ENCODE measurements at regions not wholly inside any gene's neighbourhood (a gene's known extent, or its start where the extent isn't known, plus 50 kb on each side); places are given as distances from the start of the nearest gene placed in this dataset.

DNA sequence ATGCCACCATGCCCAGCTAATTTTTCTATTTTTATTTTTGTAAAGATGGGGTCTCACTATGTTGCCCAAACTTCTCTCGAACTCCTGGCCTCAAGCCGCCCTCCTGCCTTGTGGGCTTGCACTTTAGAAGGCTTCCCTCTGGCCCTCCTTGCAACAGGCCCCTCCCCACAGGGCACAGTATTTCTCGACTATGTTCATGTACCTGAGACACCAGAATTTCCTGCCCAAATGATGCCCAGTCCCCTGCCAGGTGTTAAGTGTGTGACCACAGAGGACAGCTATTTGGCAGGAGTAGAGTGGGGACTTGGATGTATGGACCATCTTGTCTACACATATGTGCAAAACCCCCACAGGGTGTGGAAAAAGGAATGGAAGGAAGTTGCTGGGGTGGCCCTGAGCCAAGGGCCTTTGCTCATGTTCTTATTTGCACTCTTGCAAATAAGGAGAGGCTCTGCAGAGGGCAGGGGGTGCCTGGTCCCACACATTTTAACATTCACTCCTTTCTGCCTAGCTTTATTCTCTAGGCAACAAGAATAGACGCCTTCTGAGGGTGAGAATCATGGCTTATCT is 168.4 kb upstream of the PODXL start:
- DNase-seq (ENCODE audit: low spot score): no peak
- TF ChIP-seq, protein P1, sequence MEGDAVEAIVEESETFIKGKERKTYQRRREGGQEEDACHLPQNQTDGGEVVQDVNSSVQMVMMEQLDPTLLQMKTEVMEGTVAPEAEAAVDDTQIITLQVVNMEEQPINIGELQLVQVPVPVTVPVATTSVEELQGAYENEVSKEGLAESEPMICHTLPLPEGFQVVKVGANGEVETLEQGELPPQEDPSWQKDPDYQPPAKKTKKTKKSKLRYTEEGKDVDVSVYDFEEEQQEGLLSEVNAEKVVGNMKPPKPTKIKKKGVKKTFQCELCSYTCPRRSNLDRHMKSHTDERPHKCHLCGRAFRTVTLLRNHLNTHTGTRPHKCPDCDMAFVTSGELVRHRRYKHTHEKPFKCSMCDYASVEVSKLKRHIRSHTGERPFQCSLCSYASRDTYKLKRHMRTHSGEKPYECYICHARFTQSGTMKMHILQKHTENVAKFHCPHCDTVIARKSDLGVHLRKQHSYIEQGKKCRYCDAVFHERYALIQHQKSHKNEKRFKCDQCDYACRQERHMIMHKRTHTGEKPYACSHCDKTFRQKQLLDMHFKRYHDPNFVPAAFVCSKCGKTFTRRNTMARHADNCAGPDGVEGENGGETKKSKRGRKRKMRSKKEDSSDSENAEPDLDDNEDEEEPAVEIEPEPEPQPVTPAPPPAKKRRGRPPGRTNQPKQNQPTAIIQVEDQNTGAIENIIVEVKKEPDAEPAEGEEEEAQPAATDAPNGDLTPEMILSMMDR (IDR thresholded peaks at IDR 0.05; ENCODE audit: extremely low read depth, missing control alignments): no peak

DNA sequence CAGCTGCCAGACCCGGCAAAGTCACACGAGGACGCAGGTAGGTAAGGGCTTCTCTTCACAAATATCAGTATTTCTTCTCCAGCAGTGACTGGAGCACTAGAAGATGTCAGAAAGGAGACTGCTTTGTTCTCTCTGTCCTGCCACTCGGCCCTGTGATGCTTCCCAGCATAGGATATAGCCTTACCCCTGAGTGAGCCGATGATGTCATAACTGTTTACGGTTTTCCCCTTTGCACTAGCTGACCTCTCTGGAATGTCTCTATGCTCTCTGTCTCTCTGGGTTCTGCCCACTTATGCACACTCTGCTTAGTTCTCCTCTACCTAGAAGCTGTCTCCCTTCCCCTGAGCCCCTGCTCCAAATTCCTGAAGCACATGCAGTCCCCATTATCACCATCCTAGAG is 167.5 kb upstream of the PODXL start:
- TF ChIP-seq, protein P1 (IDR thresholded peaks at IDR 0.05; ENCODE audit: extremely low read depth, missing control alignments): no peak
- no peak for DNase-seq (ENCODE audit: low spot score)

DNA sequence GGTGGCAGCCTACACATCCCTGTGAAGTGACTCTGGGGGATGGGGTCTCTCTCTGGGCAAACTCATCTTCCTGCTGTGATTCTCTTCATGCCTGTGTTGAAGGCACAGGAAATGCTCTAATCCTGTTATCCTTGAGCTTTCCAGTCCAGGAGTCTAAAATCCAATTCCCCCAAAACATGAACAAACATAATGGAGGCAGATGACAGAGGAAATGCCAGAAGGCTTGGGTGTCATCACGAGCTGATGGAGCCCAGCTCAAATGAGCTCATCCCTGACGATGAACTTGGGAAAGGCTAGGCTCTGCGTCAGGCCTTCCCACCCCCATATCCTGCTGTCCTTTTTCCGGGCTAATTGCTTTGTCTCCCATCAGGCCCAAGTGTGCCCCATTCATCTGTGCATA is 165.9 kb upstream of the PODXL start:
- TF ChIP-seq, protein P1 (IDR thresholded peaks at IDR 0.05; ENCODE audit: extremely low read depth, missing control alignments): no peak
- no peak for DNase-seq (ENCODE audit: low spot score)

DNA sequence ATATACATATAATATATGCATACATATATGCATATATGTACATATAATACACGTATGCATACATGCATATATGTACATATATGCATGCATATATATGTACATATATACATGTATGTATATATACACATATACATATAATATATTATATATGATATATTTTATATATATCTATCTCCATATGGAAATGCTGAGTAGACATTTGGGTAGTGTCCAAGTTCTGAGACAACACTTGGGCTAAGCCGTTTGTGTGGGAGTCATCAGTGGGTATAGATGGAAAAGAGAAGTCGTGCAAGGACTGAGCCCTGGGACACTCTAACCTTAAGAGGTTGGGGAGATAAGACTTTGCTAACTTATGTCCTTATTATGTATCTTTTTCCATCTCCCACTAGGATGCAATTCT is 165.2 kb upstream of the PODXL start:
- DNase-seq (ENCODE audit: low spot score): no peak
- TF ChIP-seq, protein P1 (IDR thresholded peaks at IDR 0.05; ENCODE audit: extremely low read depth, missing control alignments): no peak

DNA sequence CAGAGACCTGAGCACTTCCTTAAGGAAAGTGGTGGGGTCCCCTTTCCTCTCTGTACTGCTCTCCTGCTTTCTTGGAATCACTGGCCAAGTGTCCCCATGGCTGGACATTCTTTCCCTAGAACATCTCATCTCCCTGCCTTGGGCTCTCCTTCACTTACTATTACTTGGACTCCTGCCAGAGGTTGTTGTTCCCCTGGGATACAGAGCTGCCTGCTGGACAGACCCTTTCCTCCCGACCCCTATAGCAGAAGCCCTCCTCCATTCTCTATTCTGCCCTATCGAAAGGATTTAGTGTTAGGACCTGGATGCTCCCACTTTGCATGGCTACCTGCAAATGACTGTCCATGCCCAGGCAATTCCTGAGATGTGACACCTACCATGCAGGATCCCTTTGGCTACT is 164.3 kb upstream of the PODXL start:
- no peak for DNase-seq (ENCODE audit: low spot score)
- TF ChIP-seq, protein P1 (IDR thresholded peaks at IDR 0.05; ENCODE audit: extremely low read depth, missing control alignments): no peak

DNA sequence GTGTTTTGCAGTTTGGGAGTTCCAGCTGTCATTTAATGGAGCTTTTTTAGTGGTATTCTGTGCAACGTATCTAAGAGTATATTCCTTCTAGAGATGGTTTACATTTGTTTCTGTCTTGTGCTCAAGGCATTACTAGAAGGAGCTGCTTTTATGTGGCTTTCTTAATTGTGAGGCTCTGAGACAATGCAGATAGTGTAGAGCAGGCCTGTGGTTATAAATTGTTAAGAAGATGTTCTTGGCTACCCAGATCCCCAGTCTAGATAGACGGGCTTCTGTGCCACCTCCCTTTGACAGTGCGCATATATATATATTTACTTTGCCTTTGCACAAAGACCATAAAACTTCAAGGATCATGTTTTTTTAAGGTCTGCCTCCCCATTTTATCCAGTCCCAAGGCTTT is 160.8 kb upstream of the PODXL start:
- TF ChIP-seq, protein P1 (IDR thresholded peaks at IDR 0.05; ENCODE audit: extremely low read depth, missing control alignments): no peak
- DNase-seq (ENCODE audit: low spot score): no peak

DNA sequence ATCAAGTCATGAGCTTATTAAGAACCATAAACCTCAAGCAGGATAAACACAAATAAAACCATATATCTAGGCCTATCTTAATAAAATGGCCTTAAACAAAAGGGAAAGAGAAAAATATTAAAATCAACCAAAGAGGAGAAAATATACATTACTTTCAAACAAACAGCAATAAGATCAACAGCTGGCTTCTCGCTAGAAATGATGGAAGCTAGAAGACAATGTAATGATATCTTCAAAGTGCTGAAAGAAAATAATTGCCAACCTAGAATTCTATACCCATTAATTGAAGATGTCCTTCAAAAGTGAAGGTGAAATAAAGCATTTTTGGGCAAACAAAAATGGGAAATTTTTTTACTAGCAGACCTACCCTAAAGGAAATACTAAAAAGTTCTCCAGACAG is 142.9 kb upstream of the PODXL start:
- TF ChIP-seq, protein P1 (IDR thresholded peaks at IDR 0.05; ENCODE audit: extremely low read depth, missing control alignments): no peak
- no peak for DNase-seq (ENCODE audit: low spot score)
